NCI-H2196 treated with DMSO at 0.1 percent for 48 hours (cell line): ENCODE measurements at regions not wholly inside any gene's neighbourhood (a gene's known extent, or its start where the extent isn't known, plus 50 kb on each side); places are given as distances from the start of the nearest gene placed in this dataset.

ENCODE experiments used
- DNase-seq: peaks from one replicate; lab custom pipeline; 2025; ENCODE audit not compliant: unreplicated experiment; lab: John Stamatoyannopoulos, UW

GRCh38 chr22:27157666-27158370 is 500.4 kb downstream of the MIAT start:
- no peak for DNase-seq

- no peak for DNase-seq
Observed at GRCh38 chr22:27159016-27159415, 501.6 kb downstream of the MIAT start.

- no peak for DNase-seq
Observed at GRCh38 chr22:27159716-27160295, 502.4 kb downstream of the MIAT start.

- no peak for DNase-seq
Observed at GRCh38 chr22:27163162-27164137, 506.1 kb downstream of the MIAT start.

- no peak for DNase-seq
Observed at GRCh38 chr22:27164781-27165503, 507.6 kb downstream of the MIAT start.

- no peak for DNase-seq
Observed at GRCh38 chr22:27168681-27169080, 511.3 kb downstream of the MIAT start.

GRCh38 chr22:27170491-27170890 is 513.1 kb downstream of the MIAT start:
- DNase-seq: no peak

- no peak for DNase-seq
Observed at GRCh38 chr22:27171212-27171611, 513.8 kb downstream of the MIAT start.

- no peak for DNase-seq
Observed at GRCh38 chr22:27173530-27173929, 516.1 kb downstream of the MIAT start.

GRCh38 chr22:27175021-27175838 is 517.8 kb downstream of the MIAT start:
- DNase-seq: no peak

- no peak for DNase-seq
Observed at GRCh38 chr22:27175974-27176373, 518.6 kb downstream of the MIAT start.

GRCh38 chr22:27179161-27179560 is 521.8 kb downstream of the MIAT start:
- no peak for DNase-seq

GRCh38 chr22:27181537-27181936 is 524.1 kb downstream of the MIAT start:
- no peak for DNase-seq

GRCh38 chr22:27183474-27183873 is 526.1 kb downstream of the MIAT start:
- DNase-seq: no peak

- DNase-seq: no peak
Observed at GRCh38 chr22:27185099-27185709, 527.8 kb downstream of the MIAT start.

- no peak for DNase-seq
Observed at GRCh38 chr22:27185760-27186302, 528.4 kb downstream of the MIAT start.

- no peak for DNase-seq
Observed at GRCh38 chr22:27186643-27187042, 529.3 kb downstream of the MIAT start.

GRCh38 chr22:27192135-27192829 is 534.9 kb downstream of the MIAT start:
- DNase-seq: no peak

- no peak for DNase-seq
Observed at GRCh38 chr22:27193215-27193614, 535.8 kb downstream of the MIAT start.
